GM19438 (cell line): ENCODE measurements at regions not wholly inside any gene's neighbourhood (a gene's known extent, or its start where the extent isn't known, plus 50 kb on each side); places are given as distances from the start of the nearest gene placed in this dataset.
"Not testable (repeated sequence)": the region's sequence is repeated elsewhere in the genome, so short reads cannot be mapped to it uniquely, and the experiment has no call there.

Experiments
- ATAC-seq: cut with Tn5 transposase; IDR thresholded peaks from one replicate; pipeline ENCODE4 v1.9.1; 2021; ENCODE audit warnings: low read depth; ENCODE audit not compliant: unreplicated experiment

DNA sequence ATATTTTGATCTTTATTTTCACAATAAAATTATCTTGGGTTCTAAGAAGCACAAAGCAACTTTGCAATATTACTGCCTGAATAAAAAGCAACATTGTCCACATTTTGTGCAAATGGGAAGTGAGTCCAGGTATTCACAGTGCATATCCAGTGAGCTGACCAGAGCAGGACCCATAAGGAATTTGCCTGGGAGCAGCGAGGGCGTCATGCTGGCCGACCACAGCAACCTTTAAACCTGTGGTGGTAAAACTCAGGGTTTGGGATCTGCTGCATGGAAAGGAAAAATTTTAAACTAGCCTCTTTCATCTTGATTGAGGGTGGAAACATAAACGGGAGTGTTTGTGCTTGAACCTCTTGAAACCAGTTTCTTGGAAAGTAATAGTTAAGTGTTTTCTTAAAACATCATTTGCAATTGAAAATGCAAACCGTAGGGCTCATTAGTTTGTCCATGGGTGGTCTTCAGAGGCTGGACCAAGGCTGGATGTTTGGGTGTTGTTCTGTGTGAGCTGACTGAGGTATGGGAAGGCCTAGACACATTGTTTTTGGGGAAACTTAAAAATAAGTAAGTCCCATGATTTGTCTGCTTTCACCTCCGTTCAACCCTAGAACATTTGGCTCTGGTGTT, 85.0 kb upstream of the ANKH start:
- ATAC-seq, result no peak

- ATAC-seq, result no peak
These were observed 83.2 kb upstream of the ANKH start for GRCh38 chr5:14954616-14955343.

DNA sequence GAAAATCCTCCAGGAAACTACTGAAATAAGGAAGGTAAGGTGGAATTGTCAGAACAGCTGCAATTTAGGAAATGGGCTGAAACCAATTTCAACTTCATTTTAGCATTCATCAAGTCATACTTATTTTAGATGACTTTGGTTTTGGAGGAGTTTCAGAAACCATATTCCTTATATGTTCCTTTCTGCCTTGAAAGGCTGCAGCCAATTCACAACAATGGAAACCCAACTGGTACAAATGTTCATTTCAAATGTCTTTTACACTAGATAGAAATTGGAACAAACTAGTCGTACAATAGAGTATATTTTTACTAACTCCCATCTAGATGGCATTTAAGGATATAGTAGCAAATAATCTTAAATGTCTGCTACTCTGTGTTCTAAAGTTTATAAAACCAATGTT, 82.6 kb upstream of the ANKH start:
- no peak for ATAC-seq

GRCh38 chr5:14953075-14953607, 81.6 kb upstream of the ANKH start:
- ATAC-seq, result no peak

DNA sequence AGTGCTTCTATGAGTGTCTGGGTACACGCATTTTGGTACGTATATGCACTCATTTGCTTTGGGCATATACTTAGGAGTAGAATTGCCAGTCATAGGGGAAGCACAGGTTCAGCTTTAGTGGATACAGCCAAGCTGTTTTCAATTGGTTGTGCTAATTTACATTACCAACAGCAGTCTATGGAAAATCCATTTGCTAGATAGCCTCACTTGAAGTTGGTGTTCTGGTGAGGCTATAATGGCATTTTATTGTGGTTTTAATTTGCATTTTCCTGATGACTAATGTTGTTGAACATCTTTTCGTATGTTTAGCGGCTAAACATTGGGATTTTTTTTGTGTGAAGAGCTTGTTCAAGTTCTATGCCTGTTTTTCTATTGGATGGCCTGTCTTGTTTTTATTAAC, 76.8 kb upstream of the ANKH start:
- ATAC-seq, result no peak

DNA sequence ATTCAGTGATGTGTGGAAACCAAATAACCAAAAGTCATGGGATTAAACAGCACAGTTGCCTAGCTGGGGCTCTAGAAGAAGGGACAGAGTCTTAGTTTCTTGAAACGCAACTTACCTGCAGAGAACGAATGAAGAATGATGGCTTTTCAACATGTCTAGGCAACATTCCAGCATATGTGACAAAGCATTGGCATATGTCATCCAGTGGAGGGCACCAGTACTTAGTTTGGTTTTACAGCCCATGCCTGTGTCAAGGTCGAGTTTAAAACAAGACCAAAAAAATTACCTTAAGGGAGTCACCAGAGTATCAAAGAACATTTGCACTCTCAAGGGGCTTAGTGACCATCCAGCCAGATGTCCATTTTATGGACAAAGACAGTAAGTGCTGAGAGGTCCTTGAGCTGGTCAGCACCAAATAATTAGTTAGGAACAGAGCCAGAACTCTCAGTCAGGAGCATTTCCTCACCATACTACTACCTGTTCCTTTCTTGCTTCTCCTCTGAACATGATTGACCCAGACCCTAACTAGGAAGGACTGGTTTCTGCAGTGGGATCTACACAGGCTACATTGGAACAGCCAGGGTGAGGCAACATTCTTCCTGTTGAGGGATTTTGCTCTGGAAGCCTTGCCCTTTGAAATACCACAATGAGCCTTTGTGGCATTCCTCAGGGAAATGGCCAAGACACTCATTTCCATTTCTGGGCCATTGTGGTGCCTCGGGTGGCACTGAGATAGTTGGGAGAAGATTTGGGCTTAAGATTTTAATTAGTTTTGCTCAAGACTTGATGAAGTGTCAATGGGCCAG, 75.4 kb upstream of the ANKH start:
- no peak for ATAC-seq

- no peak for ATAC-seq
These were observed 73.9 kb upstream of the ANKH start for GRCh38 chr5:14945450-14945849.

- no peak for ATAC-seq
These were observed 73.4 kb upstream of the ANKH start for GRCh38 chr5:14944996-14945395.

GRCh38 chr5:14944350-14944739, 72.8 kb upstream of the ANKH start:
- no peak for ATAC-seq

- no peak for ATAC-seq
These were observed 70.6 kb upstream of the ANKH start for GRCh38 chr5:14942212-14942611.

DNA sequence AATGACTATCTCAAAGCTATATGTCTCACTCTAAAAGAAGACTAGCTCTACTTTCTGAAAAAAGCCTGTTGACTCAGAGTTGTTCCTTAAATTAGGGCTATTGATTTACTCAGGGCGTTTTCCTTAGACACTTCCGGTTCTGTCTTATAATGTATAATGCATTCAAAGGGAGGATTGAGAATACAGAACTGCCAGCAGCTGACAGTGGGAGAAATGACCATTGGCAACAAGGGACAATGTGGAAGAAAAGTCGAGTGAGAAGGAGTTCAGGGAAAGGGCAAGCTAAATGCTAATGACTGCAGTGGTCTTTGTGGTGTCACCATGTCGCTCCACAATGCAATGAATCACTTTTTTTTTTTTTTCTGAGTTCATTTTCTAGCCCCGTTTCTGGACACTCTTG, 65.7 kb upstream of the ANKH start:
- no peak for ATAC-seq

- no peak for ATAC-seq
These were observed 65.0 kb upstream of the ANKH start for GRCh38 chr5:14936588-14936987.

GRCh38 chr5:14935341-14935740, 63.8 kb upstream of the ANKH start:
- no peak for ATAC-seq

DNA sequence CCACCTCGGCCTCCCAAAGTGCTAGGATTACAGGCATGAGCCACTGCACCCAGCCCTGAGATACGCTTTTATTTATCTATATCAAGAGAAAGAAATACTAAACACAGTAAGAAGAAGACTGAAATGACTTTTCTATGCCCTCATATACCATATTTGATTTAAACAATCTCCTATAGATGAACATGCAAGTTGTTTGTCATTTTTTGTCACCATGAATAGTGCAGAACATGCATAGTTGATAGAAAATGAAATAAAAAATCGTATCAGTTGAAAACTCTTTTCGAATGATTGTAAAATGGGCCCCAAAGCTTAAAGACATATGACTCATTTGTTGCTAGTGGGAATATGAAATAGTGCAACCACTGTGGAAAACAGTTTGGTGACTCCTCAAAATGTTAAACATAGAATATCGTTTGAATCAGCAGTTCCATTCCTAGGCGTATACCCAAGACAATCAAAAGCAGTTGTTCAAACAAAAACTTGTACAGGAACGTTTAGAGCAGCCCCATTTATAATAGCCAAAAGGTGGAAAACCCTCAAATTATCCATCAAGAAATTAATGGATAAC, 61.4 kb upstream of the ANKH start:
- no peak for ATAC-seq

DNA sequence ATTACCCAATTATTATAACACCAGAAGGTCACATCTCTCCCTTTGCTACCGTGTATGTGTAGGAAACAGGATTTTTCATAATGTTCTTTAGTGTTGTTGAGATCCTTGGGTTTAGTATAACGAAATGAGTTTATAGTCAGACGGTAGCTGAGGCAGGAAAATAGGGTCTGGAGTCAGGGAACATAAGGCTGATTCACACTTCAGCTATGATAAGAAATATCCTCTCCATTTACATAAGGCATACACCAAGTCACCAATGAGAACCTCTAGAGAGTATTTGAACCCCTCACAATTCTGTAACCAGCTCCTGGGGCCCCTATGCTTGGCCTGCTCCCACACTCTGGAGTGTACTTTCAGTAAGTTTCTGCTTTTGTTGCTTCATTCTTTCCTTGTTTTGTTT, 58.9 kb upstream of the ANKH start:
- no peak for ATAC-seq

GRCh38 chr5:14929293-14930065, 57.9 kb upstream of the ANKH start:
- ATAC-seq, result no peak

- ATAC-seq, result no peak
These were observed 57.1 kb upstream of the ANKH start for GRCh38 chr5:14928661-14929060.

GRCh38 chr5:14925326-14925725, 53.7 kb upstream of the ANKH start:
- no peak for ATAC-seq

- not testable (repeated sequence) for ATAC-seq
These were observed 51.4 kb upstream of the ANKH start for GRCh38 chr5:14922952-14923351.

- ATAC-seq, result no peak
These were observed 50.9 kb upstream of the ANKH start for GRCh38 chr5:14922456-14922855.
